ENCODE measurements at regions not wholly inside any gene's neighbourhood (a gene's known extent, or its start where the extent isn't known, plus 50 kb on each side); places are given as distances from the start of the nearest gene placed in this dataset.

DNA sequence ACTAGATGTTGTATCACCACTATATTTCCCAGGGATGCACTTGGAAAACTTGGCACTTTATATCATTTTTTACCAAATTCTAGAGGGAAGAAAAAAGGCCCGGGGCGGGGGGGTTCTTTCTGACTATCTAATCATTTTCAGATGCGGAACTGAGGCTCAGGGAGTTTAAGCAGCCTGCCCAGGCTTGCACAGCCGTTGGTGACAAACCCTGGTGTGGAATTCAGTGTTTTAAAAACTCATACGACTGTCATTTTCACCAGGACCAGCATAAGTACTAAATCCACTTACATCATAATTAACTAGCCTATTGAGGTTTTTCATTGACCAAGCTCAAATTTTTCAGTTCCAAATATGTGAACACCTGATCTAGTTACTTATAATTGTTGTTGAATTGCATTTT lies 181.0 kb downstream of the IPO8 start:
- no peak for TF ChIP-seq POLR2A (IDR thresholded peaks at IDR 0.05)
- TF ChIP-seq, protein P1, sequence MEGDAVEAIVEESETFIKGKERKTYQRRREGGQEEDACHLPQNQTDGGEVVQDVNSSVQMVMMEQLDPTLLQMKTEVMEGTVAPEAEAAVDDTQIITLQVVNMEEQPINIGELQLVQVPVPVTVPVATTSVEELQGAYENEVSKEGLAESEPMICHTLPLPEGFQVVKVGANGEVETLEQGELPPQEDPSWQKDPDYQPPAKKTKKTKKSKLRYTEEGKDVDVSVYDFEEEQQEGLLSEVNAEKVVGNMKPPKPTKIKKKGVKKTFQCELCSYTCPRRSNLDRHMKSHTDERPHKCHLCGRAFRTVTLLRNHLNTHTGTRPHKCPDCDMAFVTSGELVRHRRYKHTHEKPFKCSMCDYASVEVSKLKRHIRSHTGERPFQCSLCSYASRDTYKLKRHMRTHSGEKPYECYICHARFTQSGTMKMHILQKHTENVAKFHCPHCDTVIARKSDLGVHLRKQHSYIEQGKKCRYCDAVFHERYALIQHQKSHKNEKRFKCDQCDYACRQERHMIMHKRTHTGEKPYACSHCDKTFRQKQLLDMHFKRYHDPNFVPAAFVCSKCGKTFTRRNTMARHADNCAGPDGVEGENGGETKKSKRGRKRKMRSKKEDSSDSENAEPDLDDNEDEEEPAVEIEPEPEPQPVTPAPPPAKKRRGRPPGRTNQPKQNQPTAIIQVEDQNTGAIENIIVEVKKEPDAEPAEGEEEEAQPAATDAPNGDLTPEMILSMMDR (IDR thresholded peaks at IDR 0.05) = no peak

All from suprapubic skin (tissue), 3 donors.